HG02852 (cell line): ENCODE measurements at regions not wholly inside any gene's neighbourhood (a gene's known extent, or its start where the extent isn't known, plus 50 kb on each side); places are given as distances from the start of the nearest gene placed in this dataset.

ENCODE experiments used
- ATAC-seq: cut with Tn5 transposase; IDR thresholded peaks from one replicate; pipeline ENCODE4 v1.9.1; 2021; ENCODE audit warnings: mild to moderate bottlenecking, moderate library complexity; ENCODE audit not compliant: unreplicated experiment

DNA sequence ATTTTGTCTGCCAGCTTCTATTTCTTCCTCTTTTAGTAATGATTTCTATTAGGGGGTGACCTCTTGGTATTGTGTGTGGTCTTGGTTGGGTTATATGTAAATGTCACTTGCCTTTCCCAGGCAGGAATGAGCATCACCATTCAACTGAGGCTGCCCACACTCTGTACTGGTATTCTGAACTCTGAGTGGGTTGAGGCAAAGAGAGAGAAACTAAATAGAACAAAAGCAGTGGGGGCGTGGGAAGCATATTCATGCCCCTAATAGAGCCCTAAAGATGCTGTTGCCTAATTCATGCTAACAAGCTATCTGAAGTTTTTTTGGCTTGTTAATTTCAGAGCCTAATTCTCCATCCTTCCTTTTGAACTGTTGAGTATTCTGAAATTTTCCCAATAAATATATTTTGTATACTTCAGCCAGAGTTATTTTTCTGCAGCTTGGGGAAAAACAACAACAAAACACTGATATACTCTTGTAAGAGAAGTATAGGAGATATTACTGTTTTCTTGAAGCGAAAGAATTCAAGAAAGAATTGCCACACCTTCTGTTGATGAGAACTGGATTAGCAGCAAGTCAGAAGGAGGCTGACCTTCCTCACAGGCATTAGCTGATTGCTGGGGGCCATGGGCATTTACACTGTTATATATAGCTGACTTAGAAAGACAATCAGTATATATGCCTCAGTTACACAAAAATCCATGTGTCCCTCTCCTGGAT, 315.8 kb upstream of the KLF12 start:
- ATAC-seq, result no peak

GRCh38 chr13:74444864-74445479, 310.8 kb upstream of the KLF12 start:
- no peak for ATAC-seq

- no peak for ATAC-seq
Observed at GRCh38 chr13:74444161-74444571, 310.0 kb upstream of the KLF12 start.

- ATAC-seq, result no peak
Observed at GRCh38 chr13:74443631-74444030, 309.4 kb upstream of the KLF12 start.

- no peak for ATAC-seq
Observed at GRCh38 chr13:74442751-74443150, 308.5 kb upstream of the KLF12 start.

DNA sequence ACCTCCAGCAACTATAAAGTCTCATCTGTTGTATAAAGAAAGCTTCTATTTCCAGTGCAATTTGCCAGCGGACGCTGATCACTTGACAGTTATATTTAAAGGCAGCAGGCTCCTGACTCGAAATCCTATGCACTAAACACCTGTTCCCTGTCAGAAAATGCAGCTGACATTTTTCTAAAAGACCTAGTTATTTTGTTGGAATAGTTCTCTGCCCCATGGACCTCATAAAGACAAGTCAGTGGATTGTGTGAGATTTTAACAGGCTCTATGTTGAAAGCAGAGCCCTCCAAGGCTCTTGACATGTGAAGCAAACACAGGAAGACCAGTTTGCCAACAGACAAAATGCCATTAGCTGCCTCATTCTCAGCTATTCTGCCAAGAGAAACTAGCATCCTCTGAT, 304.7 kb upstream of the KLF12 start:
- ATAC-seq, result no peak

DNA sequence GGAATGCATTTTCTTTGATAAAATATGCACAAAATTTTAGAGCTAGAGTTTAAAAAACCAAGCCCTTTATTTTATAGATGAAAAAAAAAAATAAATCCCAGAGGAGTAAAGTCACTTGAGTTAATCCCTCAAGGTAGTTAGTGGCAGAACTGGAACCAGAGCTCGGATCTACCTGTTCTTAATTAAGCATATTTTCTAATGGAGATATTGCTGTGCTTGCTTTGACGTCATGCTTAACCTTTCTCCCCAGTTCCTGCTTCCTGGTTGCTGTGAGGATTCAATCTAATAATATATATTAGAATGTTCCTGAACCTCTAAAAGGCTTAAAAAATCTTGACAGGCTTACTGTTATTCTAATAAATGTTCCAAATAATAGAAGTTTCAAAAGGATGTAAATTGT, 300.6 kb upstream of the KLF12 start:
- no peak for ATAC-seq

DNA sequence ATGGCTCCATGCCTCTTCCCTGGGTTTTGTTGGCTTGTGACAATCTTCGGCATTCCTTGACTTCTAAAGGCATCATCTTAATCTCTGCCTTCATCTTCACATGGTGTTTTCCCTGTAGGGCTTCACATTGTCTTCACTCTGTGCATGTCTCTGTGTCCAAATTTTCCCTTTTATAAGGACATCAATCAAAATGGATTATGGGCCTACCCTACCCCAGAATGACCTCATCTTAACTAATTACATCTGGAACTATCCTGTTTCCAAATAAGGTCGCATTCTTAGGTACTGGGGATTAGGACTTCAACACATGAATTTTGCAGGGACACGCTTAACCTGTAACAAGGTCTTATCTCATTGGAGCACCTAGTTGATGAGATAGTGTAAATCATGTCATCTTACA, 290.3 kb upstream of the KLF12 start:
- no peak for ATAC-seq

DNA sequence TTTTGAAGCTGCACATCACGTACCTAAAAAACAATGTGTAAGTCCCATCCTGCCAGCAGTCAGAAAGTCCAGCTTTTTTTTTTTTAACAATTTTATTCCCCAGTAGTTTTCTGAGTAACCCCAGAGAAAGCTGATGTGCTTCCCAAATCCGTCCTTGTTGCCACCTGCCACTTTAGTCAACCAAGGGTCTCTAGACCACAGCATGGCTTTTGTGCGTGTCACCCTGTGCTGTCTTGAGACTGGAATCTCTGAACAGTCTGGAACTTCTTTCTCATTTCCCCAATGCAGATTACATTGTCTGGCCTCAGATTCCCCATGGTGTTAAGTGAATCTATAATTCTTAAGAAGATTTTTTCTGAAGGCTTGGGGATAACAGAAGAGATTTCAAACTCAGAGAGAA, 289.2 kb upstream of the KLF12 start:
- no peak for ATAC-seq

GRCh38 chr13:74414458-74414857, 280.3 kb upstream of the KLF12 start:
- ATAC-seq, result no peak

GRCh38 chr13:74413482-74413881, 279.3 kb upstream of the KLF12 start:
- no peak for ATAC-seq

GRCh38 chr13:74409551-74409950, 275.3 kb upstream of the KLF12 start:
- no peak for ATAC-seq

DNA sequence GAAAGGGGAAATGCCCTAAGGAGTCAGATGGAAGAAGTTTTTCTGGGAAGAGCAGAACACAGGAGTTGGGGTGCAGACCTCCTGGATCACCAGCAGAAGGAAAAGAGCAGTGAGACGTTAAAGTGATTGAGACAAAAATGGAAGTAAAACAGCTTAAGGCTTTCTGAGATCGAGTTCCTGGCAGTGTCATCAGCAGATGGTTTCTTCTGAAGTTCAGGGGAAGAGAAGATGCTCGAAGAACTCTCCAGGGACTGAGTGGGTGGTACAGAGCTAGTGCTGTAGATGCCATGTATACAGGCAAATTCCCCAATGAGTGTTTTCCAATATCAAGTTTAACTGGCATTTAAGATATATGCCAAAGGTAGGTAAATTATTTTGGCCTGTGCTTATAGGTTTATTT, 272.2 kb upstream of the KLF12 start:
- no peak for ATAC-seq

DNA sequence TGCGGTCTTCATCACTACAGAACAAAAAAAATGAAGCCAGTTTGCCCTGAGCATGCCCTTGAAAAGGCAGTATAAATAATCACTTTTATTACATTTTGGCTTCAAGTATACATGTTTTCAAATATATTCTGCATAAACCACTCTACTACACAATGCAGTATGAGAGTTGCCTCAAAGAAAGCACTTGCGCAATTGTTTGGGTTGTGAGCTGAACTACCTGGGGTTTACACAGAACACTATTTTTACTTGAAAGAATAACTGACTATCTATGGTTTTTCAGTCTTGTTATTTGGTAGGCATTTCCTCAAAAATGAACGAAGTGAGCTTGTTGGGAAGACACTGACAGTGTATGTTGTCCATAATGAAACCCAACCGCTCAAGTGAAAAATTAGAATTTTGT, 264.4 kb upstream of the KLF12 start:
- no peak for ATAC-seq

DNA sequence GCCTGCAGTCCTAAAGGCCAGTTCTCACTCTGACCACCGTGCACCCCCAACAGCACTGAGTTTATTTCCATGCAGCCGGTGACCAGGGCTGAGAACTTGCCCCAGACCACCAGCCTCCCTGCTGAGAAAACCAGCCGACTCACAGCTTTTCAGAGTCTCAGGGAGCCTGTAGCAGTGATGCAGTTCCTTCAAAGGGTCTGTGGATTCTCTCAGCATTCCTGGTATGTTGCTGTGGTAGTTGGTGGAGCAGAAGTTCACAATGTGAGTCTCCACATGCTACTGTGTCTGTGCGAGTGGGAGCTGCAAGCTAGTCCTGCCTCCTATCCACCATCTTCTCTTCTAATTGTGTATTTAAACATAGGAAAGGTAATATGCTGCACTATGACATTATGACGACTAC, 254.9 kb upstream of the KLF12 start:
- no peak for ATAC-seq

GRCh38 chr13:74388626-74389025, 254.4 kb upstream of the KLF12 start:
- ATAC-seq, result no peak

DNA sequence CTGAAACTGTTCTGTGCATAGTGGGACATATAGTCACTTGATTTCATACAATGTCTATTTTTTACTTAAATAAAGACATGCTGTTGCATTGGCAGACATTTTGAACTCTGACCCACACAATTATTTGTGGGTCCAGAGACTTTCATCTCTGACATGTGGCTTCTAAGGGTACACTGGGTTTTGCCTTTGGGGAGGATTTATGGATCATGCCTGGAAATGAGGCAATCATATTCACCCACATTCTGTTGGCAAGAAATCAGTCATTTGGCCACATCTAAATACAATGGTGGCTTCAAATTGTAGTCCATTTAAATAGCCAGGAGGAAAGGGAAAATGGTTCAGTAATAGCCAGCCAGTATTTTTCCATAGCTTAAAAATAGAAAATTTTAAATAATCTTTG, 238.3 kb upstream of the KLF12 start:
- no peak for ATAC-seq

DNA sequence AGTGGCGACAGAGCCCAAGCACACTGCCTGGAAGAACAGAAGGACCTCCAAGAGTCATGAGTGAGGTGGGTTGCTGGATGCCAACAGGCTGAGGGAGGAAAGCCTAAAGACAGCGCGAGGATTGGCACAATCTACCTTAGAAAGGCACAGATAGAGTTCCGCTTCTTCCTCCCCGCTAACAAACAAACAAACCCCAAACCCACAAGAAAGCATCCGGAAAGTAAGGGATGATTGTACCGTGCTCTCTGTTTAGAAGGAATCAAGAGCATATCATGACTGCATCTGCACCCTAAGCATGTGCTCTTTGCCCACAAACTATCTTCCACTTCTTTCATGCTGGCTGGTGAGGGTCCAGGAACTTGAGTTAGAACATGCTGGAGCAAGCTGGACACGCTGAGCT, 233.0 kb upstream of the KLF12 start:
- no peak for ATAC-seq

DNA sequence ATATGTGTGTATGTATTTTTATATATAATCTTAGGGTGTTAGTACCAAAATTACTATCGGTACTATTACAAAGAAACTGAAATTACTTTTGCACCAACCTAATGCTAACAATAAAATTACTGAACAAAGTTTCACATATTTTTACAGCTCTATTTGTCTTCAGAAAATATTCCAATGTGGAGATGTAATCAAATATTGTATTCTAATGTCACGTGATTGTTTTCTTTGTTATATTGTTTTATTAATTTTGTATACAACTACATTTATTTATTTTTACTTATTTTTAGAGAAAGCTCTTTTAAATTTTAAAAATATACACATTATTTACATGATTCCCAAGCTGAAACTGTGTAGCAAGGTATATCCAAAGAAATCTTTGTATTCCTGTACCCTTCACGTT, 227.1 kb upstream of the KLF12 start:
- ATAC-seq, result no peak

DNA sequence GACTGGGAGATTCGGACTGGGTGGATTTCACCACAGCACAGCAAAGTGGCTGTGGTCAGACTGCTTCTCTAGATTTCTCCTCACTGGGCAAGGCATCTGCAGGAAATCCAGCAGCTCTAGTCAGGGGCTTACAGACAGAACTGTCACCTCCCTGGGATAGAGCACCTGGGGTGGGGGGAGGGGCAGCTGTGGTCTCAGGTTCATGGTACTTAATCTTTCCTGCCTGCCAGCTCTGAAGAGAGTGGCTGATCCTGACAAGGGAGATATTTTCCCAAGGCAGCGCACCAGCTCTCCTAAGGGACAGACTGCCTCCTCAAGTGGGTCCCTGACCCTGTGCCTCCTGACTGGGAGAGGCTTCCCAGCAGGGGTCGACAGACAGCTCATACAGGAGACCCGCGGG, 212.8 kb upstream of the KLF12 start:
- ATAC-seq, result no peak

DNA sequence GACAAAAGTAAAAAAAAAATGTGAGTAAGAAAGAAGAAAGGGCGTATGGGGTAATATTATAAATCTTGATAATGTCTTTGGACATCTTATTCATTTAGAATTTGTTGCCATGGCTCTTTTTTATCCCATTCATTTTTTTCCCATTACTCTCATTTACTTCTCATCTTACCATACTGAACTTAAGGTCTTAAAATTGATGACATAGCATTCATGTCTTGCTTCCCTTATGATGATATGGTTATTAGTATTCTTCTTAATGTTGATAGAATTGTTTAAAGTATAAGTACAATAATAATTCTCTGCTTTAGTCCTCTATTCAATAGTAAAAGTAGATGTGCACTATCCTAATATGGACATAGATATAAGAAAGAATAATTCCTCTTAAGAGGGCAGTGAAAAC, 204.1 kb upstream of the KLF12 start:
- no peak for ATAC-seq

GRCh38 chr13:74336546-74336945, 202.3 kb upstream of the KLF12 start:
- no peak for ATAC-seq

DNA sequence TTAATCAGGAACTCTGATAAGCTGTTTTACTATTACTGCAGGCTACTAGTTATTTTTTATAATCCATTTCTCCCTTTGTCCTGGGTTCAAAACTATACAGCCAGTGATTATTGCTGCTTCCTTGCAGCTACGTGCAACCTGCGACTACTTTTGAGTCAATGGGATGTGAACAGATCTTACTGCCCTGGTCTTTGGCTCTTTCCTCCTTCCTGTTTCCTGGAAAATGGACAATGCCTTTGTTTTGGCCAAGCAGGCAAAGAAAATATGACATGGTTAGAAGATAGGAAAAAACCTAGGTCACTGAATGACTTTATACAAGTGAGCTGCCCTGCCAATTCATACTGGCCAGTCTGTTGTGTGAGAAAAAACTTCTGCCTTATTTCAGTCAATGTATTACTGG, 201.2 kb upstream of the KLF12 start:
- no peak for ATAC-seq
